Heart left ventricle (tissue), 13 donors: ENCODE measurements at regions not wholly inside any gene's neighbourhood (a gene's known extent, or its start where the extent isn't known, plus 50 kb on each side); places are given as distances from the start of the nearest gene placed in this dataset.

Source experiments
- POLR2A ChIP-seq, 2 donors: fragments of 450-650 bp; IDR thresholded peaks; one replicate each; pipeline ENCODE4 v1.6.1; 2017; ENCODE audit warnings: antibody characterized with exemption in 2 of 2, mild to moderate bottlenecking in 2 of 2, moderate library complexity in 2 of 2
- TF ChIP-seq, protein P1 (sequence below), 12 donors: fragments of 200-600 bp; sonication (generic) in 4 of 12; IDR thresholded peaks; one replicate each; pipeline versions ENCODE4 v1.5.0 to v1.8.0; 2018 to 2022; ENCODE audit warnings: antibody characterized with exemption in 12 of 12, mild to moderate bottlenecking in 5 of 12
- donor health status: ischemic (EF 13 %, LVEDD 7.1; RV severe dilation, severe dysfunction).
- donor health status: DM: no; HTN: yes; CAD: no.
- donor health status: DM: no; HTN: no; CAD: no.
- donor health status: ischemic (EF 25% LVEDD 6.9; RV normal size, moderate dysfunction).
- donor health status: ischemic (EF 25% LVEDD 5.7; RV mildly dilated, moderate dysfunction).
- donor health status: ischemic (EF 35%, LVEDD 5.7; RV mildly dilated, moderate dysfunction).
- donor health status: nonischemic (EF 11% LVEDD 7.7; RV severe dilation, severe dysfunction).
- donor health status: DM: yes; HTN: yes; CAD: no.
- donor health status: PGD.
- donor health status: ischemic (EF 29% LVEDD 5.4; RV normal size, mild dysfunction).
- donor health status: nonischemic (EF 23%, LVEDD 6.1; RV moderate dilation, normal function).

GRCh38 chrX:42127563-42127962 lies 204.2 kb upstream of the CASK start:
- TF ChIP-seq, protein P1, sequence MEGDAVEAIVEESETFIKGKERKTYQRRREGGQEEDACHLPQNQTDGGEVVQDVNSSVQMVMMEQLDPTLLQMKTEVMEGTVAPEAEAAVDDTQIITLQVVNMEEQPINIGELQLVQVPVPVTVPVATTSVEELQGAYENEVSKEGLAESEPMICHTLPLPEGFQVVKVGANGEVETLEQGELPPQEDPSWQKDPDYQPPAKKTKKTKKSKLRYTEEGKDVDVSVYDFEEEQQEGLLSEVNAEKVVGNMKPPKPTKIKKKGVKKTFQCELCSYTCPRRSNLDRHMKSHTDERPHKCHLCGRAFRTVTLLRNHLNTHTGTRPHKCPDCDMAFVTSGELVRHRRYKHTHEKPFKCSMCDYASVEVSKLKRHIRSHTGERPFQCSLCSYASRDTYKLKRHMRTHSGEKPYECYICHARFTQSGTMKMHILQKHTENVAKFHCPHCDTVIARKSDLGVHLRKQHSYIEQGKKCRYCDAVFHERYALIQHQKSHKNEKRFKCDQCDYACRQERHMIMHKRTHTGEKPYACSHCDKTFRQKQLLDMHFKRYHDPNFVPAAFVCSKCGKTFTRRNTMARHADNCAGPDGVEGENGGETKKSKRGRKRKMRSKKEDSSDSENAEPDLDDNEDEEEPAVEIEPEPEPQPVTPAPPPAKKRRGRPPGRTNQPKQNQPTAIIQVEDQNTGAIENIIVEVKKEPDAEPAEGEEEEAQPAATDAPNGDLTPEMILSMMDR (IDR thresholded peaks at IDR 0.05): no peak
- TF ChIP-seq POLR2A (IDR thresholded peaks at IDR 0.05): no peak
